ENCODE measurements at regions not wholly inside any gene's neighbourhood (a gene's known extent, or its start where the extent isn't known, plus 50 kb on each side); places are given as distances from the start of the nearest gene placed in this dataset.

- in situ Hi-C loops (cut with MboI; ENCODE audit: low sequenced_read_pairs), result loop anchor here (25.0 kb wide), 1 partner anchor 263 kb away; no protein-coding TSS in a partner anchor
These were observed 51.7 kb downstream of the SCN11A start for GRCh38 chr3:39000008-39000450.

- in situ Hi-C loops (cut with MboI; ENCODE audit: low sequenced_read_pairs), result no loop called here
These were observed 53.7 kb downstream of the SCN11A start for GRCh38 chr3:38998086-38998485.

- in situ Hi-C loops (cut with MboI; ENCODE audit: low sequenced_read_pairs), result no loop called here
These were observed 55.6 kb downstream of the SCN11A start for GRCh38 chr3:38996193-38996592.

GRCh38 chr3:38994251-38994650 lies 57.5 kb downstream of the SCN11A start:
- in situ Hi-C loops (cut with MboI; ENCODE audit: low sequenced_read_pairs), result no loop called here

- in situ Hi-C loops (cut with MboI; ENCODE audit: low sequenced_read_pairs), result no loop called here
These were observed 59.5 kb downstream of the SCN11A start for GRCh38 chr3:38992117-38992760.

GRCh38 chr3:38990621-38991020 lies 61.1 kb downstream of the SCN11A start:
- in situ Hi-C loops (cut with MboI; ENCODE audit: low sequenced_read_pairs), result no loop called here

GRCh38 chr3:38989917-38990510 lies 61.7 kb downstream of the SCN11A start:
- in situ Hi-C loops (cut with MboI; ENCODE audit: low sequenced_read_pairs), result no loop called here

- in situ Hi-C loops (cut with MboI; ENCODE audit: low sequenced_read_pairs), result no loop called here
These were observed 62.8 kb downstream of the SCN11A start for GRCh38 chr3:38988955-38989354.

- in situ Hi-C loops (cut with MboI; ENCODE audit: low sequenced_read_pairs), result no loop called here
These were observed 64.3 kb downstream of the SCN11A start for GRCh38 chr3:38987456-38987855.

- in situ Hi-C loops (cut with MboI; ENCODE audit: low sequenced_read_pairs), result no loop called here
These were observed 64.8 kb downstream of the SCN11A start for GRCh38 chr3:38986901-38987300.

GRCh38 chr3:38985981-38986380 lies 65.8 kb downstream of the SCN11A start:
- in situ Hi-C loops (cut with MboI; ENCODE audit: low sequenced_read_pairs), result no loop called here

- in situ Hi-C loops (cut with MboI; ENCODE audit: low sequenced_read_pairs), result no loop called here
These were observed 66.2 kb downstream of the SCN11A start for GRCh38 chr3:38985581-38985980.

- in situ Hi-C loops (cut with MboI; ENCODE audit: low sequenced_read_pairs), result no loop called here
These were observed 67.0 kb downstream of the SCN11A start for GRCh38 chr3:38984731-38985130.

GRCh38 chr3:38984110-38984509 lies 67.6 kb downstream of the SCN11A start:
- in situ Hi-C loops (cut with MboI; ENCODE audit: low sequenced_read_pairs), result no loop called here

GRCh38 chr3:38980938-38981337 lies 70.8 kb downstream of the SCN11A start:
- in situ Hi-C loops (cut with MboI; ENCODE audit: low sequenced_read_pairs), result no loop called here

GRCh38 chr3:38978729-38979128 lies 73.0 kb downstream of the SCN11A start:
- in situ Hi-C loops (cut with MboI; ENCODE audit: low sequenced_read_pairs), result no loop called here

GRCh38 chr3:38970851-38971638 lies 80.7 kb downstream of the SCN11A start:
- in situ Hi-C loops (cut with MboI; ENCODE audit: low sequenced_read_pairs), result no loop called here

- in situ Hi-C loops (cut with MboI; ENCODE audit: low sequenced_read_pairs), result no loop called here
These were observed 82.2 kb downstream of the SCN11A start for GRCh38 chr3:38969317-38970235.

- in situ Hi-C loops (cut with MboI; ENCODE audit: low sequenced_read_pairs), result no loop called here
These were observed 82.9 kb downstream of the SCN11A start for GRCh38 chr3:38968891-38969290.

- in situ Hi-C loops (cut with MboI; ENCODE audit: low sequenced_read_pairs), result no loop called here
These were observed 83.3 kb downstream of the SCN11A start for GRCh38 chr3:38968403-38968802.

GRCh38 chr3:38967693-38967989 lies 84.1 kb downstream of the SCN11A start:
- in situ Hi-C loops (cut with MboI; ENCODE audit: low sequenced_read_pairs), result no loop called here
